ENCODE measurements at regions not wholly inside any gene's neighbourhood (a gene's known extent, or its start where the extent isn't known, plus 50 kb on each side); places are given as distances from the start of the nearest gene placed in this dataset.

DNA sequence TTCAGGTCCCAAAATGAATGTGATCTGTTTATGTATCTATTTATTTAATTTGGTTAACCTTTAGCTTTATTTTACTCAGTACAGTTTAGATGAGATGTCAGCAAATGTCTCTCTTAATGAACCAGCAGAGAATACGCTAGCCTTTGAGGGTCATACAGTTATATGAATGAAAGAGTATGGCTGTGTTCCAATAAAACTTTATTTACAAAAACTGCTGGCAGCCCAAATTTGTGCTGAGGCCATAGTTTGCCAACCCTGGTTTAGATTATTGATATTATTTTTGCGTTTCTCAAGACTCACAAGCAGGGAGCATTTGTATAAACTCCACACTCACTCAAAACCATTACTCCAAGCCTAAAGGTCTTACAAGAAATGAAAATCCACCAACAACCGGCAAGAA lies 323.4 kb upstream of the NRP1 start:
- no peak overlapping the region for H3K18ac ChIP-seq (ENCODE audit: insufficient read length, low read depth, low read length)
- H2BK120ac ChIP-seq (ENCODE audit: low read depth, low read length, poor library complexity, severe bottlenecking), result no peak overlapping the region
- Mint-ChIP-seq H3K9me3 (peaks cover 7 to 10% of the 10 kb centered on the region in 2 experiments), H3K36me3 (ENCODE audit: insufficient read depth in 1 of 3, low read depth in 3 of 3) (peaks cover 0 to 11% (median 5%) of the 10 kb centered on the region in 3 experiments; a peak in 3 of 7 replicates), H3K4me3 (no peak overlapping the region), H3K4me1 (peaks cover 31 to 33% of the 10 kb centered on the region in 2 experiments), H3K27me3 (ENCODE audit: low read depth) (peaks cover 4% of the 10 kb centered on the region), H3K27ac (no peak overlapping the region)
- H2BK15ac ChIP-seq (ENCODE audit: low read depth, low read length), result no peak overlapping the region
- H3K79me1 ChIP-seq (ENCODE audit: insufficient read depth, low read depth, low read length, poor library complexity, severe bottlenecking), result no peaks in the 10 kb centered on the region
- H3K4me2 ChIP-seq (ENCODE audit: insufficient read depth, insufficient read length, low read length), result no peak overlapping the region
- H3K27ac ChIP-seq (ENCODE audit: insufficient read length, low read depth, low read length), result no peak overlapping the region
- no peak overlapping the region for H3K56ac ChIP-seq (ENCODE audit: insufficient read length, low read depth, low read length)
- H3K4me1 ChIP-seq (ENCODE audit: insufficient read depth, low read length), result peaks cover 4% of the 10 kb centered on the region
- H4K91ac ChIP-seq (ENCODE audit: insufficient read length, low read depth, low read length), result no peak overlapping the region
- no CpG with 5 or more reads among the region's 3 CpGs for WGBS (ENCODE audit: extremely low coverage, insufficient read length, low lambda C conversion rate)
- H2BK20ac ChIP-seq (ENCODE audit: low read depth, low read length, poor library complexity, severe bottlenecking), result no peak overlapping the region
- no peak overlapping the region for H2AK5ac ChIP-seq (ENCODE audit: insufficient read length, low read length)
- no peak overlapping the region for H2BK12ac ChIP-seq (ENCODE audit: insufficient read length, low read depth, low read length)
- no peak overlapping the region for H2BK5ac ChIP-seq (ENCODE audit: insufficient read length, low read length)
- no peak overlapping the region for H3K4ac ChIP-seq (ENCODE audit: low read depth, low read length)
- no peaks in the 10 kb centered on the region for H3K23me2 ChIP-seq (ENCODE audit: insufficient read length, low read depth, low read length, poor library complexity, severe bottlenecking)
- H3K9ac ChIP-seq (ENCODE audit: extremely low read depth, insufficient read length, low read length), result no peak overlapping the region
- no peak overlapping the region for H4K5ac ChIP-seq (ENCODE audit: insufficient read length, low read depth, low read length)
- TF ChIP-seq, protein P1, sequence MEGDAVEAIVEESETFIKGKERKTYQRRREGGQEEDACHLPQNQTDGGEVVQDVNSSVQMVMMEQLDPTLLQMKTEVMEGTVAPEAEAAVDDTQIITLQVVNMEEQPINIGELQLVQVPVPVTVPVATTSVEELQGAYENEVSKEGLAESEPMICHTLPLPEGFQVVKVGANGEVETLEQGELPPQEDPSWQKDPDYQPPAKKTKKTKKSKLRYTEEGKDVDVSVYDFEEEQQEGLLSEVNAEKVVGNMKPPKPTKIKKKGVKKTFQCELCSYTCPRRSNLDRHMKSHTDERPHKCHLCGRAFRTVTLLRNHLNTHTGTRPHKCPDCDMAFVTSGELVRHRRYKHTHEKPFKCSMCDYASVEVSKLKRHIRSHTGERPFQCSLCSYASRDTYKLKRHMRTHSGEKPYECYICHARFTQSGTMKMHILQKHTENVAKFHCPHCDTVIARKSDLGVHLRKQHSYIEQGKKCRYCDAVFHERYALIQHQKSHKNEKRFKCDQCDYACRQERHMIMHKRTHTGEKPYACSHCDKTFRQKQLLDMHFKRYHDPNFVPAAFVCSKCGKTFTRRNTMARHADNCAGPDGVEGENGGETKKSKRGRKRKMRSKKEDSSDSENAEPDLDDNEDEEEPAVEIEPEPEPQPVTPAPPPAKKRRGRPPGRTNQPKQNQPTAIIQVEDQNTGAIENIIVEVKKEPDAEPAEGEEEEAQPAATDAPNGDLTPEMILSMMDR (conservative IDR thresholded peaks at IDR 0.05), result no peak
- no peak for DNase-seq
- H2AFZ ChIP-seq (ENCODE audit: low read length), result no peak overlapping the region
- no peak overlapping the region for H3T11ph ChIP-seq (ENCODE audit: low read length)
- no peak overlapping the region for H4K8ac ChIP-seq (replicated peaks; ENCODE audit: insufficient read length, low read depth, low read length)
- H3K27me3 ChIP-seq (ENCODE audit: insufficient read depth, low read length), result no peaks in the 10 kb centered on the region
- H3K79me2 ChIP-seq (ENCODE audit: insufficient read depth, low read length), result no peaks in the 10 kb centered on the region
- H3K23ac ChIP-seq (ENCODE audit: insufficient read length, low read depth, low read length), result no peak overlapping the region
- H3K14ac ChIP-seq (ENCODE audit: insufficient read depth, low read length), result no peak overlapping the region
- no peaks in the 10 kb centered on the region for H4K20me1 ChIP-seq (ENCODE audit: control insufficient read depth, insufficient read depth, insufficient read length)
- H3K9me3 ChIP-seq (ENCODE audit: control insufficient read depth, low read depth, low read length), result no peaks in the 10 kb centered on the region

All from H9 (cell line).